VCaP (cell line): ENCODE measurements at regions not wholly inside any gene's neighbourhood (a gene's known extent, or its start where the extent isn't known, plus 50 kb on each side); places are given as distances from the start of the nearest gene placed in this dataset.
A peak's percentile ranks its signal among the peaks of the same experiment; 100 is the strongest.
"Not testable (repeated sequence)": the region's sequence is repeated elsewhere in the genome, so short reads cannot be mapped to it uniquely, and the experiment has no call there.

Experiments used
- H3K27ac ChIP-seq: fragments of 450-650 bp; 2 replicates; pipeline ENCODE4 v1.5.1; 2017
- TF ChIP-seq, protein P1 (sequence below): fragments of 450-650 bp; conservative IDR thresholded peaks from 2 replicates; pipeline ENCODE4 v1.5.1; 2017; ENCODE audit warnings: mild to moderate bottlenecking, moderate library complexity

DNA sequence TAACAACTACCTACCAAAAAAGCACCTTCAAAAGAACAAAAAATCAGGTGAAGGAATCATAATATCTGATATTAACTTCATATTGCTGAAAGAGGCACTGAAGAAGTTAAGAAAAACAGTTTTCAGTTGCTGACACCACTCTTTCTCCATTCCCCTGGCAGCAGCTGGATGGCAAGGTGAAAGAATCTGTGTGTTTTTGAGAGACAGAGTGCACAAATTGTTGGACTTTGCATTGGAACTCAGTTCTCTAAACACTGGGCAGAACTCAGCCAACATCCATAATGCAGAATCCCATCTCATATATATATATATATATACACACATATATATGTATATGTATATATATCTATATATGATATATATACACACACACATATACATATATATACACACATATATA, 408.3 kb upstream of the MAGEC2 start:
- H3K27ac ChIP-seq = no peak overlapping the region
- TF ChIP-seq, protein P1, sequence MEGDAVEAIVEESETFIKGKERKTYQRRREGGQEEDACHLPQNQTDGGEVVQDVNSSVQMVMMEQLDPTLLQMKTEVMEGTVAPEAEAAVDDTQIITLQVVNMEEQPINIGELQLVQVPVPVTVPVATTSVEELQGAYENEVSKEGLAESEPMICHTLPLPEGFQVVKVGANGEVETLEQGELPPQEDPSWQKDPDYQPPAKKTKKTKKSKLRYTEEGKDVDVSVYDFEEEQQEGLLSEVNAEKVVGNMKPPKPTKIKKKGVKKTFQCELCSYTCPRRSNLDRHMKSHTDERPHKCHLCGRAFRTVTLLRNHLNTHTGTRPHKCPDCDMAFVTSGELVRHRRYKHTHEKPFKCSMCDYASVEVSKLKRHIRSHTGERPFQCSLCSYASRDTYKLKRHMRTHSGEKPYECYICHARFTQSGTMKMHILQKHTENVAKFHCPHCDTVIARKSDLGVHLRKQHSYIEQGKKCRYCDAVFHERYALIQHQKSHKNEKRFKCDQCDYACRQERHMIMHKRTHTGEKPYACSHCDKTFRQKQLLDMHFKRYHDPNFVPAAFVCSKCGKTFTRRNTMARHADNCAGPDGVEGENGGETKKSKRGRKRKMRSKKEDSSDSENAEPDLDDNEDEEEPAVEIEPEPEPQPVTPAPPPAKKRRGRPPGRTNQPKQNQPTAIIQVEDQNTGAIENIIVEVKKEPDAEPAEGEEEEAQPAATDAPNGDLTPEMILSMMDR = no peak

DNA sequence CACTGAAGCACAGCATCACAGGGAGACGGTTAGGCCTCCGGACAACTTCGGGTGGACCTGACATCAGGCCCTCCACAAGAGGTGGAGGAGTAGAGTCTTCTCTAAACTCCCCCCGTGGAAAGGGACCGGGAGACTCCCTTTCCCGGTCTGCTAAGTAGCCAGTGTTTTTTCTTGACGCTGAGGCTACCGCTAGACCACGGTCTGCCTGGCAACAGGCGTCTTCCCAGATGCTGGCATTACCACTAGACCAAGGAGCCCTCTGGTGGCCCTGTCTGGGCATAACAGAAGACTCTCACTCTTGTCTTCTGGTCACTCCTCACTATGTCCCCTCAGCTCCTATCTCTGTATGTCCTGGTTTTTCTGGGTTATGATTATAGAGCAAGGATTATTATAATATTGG, 401.5 kb upstream of the MAGEC2 start:
- TF ChIP-seq, protein P1 = 0 out of 2 replicates have a peak, but pooled peaks have one; percentile 22
- H3K27ac ChIP-seq = not testable (repeated sequence)

DNA sequence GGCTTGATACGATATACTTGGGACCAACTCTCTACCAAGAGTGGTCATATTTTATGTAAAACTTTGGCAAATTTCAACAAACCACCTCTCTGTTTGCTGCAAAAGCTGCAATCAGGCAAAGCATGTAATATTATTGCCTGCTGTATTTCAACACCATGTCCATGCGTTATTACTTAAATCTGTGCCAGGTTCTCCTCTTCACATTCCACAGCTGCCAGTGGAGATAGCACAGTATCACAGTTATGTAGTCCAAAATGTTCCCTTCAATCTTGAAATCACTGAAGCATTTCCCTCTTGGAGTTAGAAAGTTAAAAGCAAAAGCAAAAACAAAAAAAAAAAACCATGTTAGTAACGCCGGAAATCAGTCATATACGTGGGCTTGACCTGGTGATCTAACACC, 396.7 kb upstream of the MAGEC2 start:
- TF ChIP-seq, protein P1 = no peak
- H3K27ac ChIP-seq = no peak overlapping the region

DNA sequence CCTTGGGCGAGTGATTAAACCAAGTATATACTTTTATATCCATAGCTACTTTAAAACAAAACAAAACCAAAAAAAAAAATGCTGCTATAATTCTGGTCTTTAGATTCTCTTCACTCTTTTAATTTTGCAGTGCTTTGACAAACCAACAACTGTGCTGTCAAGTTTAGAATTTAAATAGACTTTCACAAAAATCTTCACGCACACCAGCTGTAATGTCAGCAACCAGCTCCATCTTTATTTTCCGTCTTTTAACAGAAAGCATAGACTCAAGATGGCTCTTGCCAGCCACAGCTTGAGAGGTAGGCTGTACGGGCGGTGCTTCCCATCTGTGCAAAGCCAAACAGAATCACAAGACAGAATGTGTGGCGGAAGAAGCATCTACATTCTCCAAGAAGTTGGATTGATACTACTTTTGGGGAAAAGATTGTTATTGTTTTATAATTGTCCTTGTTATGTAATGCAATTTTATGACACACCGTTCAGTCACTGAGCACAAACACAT, 388.3 kb upstream of the MAGEC2 start:
- H3K27ac ChIP-seq = no peak overlapping the region
- TF ChIP-seq, protein P1 = no peak

DNA sequence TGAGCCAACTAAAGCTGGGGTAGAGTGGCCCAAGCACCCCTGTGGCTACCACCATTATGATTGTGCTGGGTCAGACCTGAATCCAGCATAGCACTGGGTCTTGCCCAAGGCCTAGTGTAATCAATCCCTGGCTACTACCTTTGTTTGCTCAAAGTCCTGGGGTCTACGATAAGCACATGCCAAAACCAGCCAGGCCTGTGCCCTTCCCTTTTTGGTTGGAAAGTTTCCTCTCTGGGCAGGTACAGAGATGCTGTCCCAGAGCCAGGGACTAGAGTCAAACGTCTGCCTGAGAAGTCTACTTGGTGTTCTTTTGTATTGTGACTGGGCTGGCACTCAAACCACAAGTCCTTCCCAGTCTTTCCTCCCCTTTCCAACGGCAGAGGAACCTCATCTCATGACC, 371.5 kb upstream of the MAGEC2 start:
- TF ChIP-seq, protein P1 = no peak
- no peak overlapping the region for H3K27ac ChIP-seq

DNA sequence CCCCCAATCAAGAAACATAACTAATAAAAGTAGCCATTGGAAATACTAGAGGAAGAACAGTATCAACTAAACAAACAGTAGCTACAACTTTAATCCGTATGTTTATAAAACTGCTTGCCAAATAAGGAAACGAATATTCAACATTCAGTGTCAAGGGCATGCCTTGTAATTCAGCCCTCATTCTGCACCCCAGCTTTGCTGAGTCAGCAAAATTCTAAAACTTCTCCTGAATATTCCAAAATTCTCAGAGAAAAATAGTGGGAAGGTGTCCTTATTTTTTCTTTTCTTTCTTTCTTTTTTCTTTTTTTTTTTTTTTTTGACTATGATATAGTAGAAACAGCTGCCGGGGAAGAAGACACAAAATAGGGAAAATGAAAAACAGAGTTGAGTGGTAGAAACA, 344.8 kb upstream of the MAGEC2 start:
- no peak overlapping the region for H3K27ac ChIP-seq
- TF ChIP-seq, protein P1 = no peak

DNA sequence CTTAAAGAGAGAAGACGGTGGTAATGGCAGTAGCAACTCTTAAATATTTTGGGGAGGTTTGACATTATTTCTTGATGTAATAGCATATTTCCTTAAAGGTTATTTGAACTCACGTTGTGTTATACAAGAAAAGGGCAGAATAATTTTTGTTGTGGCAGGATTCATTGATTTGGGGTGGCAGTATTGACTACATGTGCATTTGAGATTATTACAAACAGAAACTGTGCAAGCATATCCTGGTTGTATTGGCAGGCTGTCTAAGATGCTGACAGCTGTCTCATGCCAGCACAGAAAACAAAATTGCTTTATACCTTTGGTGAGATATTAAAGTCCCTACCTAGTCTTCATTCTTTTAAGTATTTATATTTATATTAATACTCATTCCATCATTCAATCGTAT, 300.7 kb upstream of the MAGEC2 start:
- TF ChIP-seq, protein P1 = no peak
- no peak overlapping the region for H3K27ac ChIP-seq
